ENCODE measurements at regions not wholly inside any gene's neighbourhood (a gene's known extent, or its start where the extent isn't known, plus 50 kb on each side); places are given as distances from the start of the nearest gene placed in this dataset.
"Not testable (repeated sequence)": the region's sequence is repeated elsewhere in the genome, so short reads cannot be mapped to it uniquely, and the experiment has no call there.

DNA sequence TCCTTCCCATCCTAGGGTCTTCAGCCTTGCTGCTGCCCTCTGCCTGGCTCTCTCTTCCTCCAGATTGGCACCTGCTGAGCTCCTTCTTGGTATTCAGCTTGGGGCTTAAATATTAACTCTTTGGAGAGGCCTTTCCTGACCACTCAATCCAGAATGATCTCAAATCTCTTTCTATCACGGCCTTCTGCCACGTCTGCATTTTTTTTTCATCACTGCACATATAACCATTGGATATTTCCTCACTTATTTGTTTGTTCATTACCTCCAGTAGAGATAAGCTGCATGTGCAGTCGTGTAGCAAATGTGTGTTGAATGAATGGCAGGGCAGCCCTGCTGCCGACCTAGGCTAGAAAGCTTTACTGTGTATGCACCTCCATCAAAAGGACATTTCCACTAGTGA lies 51.6 kb upstream of the MPP7 start:
- no peak for DNase-seq (ENCODE audit: low read depth in 1 of 2, low spot score in 1 of 2)

- DNase-seq (ENCODE audit: low read depth in 1 of 2, low spot score in 1 of 2), result no peak
Measured at GRCh38 chr10:28355376-28355775, 52.5 kb upstream of the MPP7 start.

DNA sequence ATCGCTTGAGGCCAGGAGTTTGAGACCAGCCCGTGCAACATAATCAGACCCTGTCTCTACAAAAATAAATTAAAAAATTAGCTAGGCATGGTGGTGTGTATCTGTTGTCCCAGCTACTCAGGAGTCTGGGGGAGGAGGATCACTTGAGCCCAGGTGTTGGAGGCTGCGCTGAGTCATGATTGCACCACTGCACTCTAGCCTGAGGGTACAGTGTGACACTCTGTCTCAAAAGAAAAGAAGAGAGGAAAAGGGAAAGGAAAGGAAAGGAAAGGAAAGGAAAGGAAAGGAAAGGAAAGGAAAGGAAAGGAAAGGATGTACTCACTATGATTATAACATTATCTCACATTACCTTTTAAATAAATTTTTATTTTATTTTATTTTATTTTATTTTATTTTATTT lies 56.5 kb upstream of the MPP7 start:
- no peak for DNase-seq (ENCODE audit: low read depth in 1 of 2, low spot score in 1 of 2)

GRCh38 chr10:28360175-28360574 lies 57.3 kb upstream of the MPP7 start:
- DNase-seq (ENCODE audit: low read depth in 1 of 2, low spot score in 1 of 2), result no peak

DNA sequence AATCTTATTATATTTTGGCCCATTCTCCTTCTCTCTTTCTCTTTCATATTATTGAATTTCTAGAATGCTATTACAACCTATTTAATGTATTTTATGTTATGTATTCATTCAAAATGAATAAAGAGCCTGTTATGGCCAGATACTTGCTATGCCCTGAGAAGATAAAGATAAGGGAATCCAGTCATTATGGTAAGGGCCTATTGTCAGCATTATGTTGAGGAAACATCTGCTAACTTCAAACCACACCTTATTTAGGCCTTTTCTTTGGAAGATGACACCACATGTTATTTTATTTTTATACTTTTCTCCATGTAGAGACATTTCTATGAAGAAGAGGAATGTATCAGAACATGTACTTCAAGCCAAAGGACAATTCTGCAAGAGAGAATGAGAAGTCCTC lies 60.5 kb upstream of the MPP7 start:
- no peak for DNase-seq (ENCODE audit: low read depth in 1 of 2, low spot score in 1 of 2)

GRCh38 chr10:28365840-28366239 lies 63.0 kb upstream of the MPP7 start:
- DNase-seq (ENCODE audit: low read depth in 1 of 2, low spot score in 1 of 2), result no peak

DNA sequence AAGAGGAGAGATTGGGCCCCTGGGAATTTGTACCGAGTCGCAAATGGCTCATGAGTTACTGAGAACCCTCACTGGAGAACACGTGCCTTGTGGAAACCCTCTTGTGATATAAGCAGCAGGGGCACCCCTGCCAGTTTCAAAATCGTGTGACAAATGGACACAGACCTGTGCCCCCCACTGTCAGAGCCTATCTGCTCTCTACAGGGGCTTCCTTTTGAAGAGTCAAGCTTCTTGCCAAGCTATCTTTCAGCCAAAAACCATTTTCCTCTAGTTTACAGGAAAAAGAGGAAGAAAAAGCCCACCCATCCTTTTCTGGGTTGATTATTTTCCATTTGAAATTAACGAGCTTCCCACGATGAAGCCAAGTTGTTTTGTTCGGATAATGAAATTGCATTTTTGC lies 64.1 kb upstream of the MPP7 start:
- DNase-seq (ENCODE audit: low read depth in 1 of 2, low spot score in 1 of 2), result no peak

GRCh38 chr10:28367413-28367812 lies 64.5 kb upstream of the MPP7 start:
- no peak for DNase-seq (ENCODE audit: low read depth in 1 of 2, low spot score in 1 of 2)

GRCh38 chr10:28367929-28368484 lies 65.1 kb upstream of the MPP7 start:
- DNase-seq (ENCODE audit: low read depth in 1 of 2, low spot score in 1 of 2), result peak; percentile 17 to 18

DNA sequence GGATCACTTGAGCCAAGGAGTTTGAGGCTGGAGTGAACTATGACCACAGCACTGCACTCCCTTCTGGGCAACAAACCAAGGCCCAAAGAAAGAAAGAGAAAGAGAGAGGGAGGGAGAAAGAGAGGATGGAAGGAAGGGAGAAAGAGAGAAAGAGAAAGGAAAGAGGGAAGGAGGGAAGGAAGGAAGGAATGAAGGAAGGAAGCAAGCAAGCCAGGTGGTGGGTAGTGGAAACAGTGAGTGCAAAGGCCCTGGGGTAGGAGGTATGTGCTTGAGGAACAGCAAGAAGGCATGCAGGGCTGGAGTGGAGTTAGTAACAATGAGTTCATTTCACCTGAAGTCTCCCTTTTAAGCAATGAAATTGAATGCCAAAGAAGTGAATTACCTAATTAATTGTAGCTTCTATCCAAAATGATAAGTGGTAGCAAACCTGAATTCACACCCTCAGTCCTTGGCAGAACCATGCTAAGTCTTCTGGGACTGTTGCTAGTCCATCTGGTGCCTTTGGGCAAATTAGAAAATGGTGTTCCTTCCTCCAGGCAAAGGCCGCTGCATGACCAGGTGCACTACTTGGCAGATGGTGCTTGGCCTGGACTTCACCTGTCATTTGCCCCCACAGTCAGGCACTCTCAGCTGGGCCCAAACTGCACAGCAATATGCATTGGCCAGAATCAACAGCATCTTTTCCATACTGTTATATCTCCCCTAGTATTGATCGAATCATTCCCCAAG lies 67.4 kb upstream of the MPP7 start:
- DNase-seq (ENCODE audit: low read depth in 1 of 2, low spot score in 1 of 2), result no peak

DNA sequence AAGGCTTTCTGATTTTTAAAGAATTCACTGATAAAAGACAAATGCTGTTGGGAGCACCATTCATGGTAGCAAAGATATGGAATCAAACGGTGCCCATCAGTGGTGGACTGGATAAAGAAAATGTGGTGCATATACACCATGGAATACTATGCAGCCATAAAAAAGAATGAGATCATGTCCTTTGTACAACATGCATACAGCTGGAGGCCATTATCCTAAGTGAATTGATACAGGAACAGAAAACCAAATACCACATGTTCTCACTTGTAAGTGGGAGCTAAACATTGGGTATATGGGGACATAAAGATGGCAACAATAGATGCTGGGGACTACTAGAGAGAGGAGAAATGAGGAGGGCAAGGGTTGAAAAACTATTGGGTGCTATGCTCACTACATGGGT lies 68.8 kb upstream of the MPP7 start:
- not testable (repeated sequence) for DNase-seq (ENCODE audit: low read depth in 1 of 2, low spot score in 1 of 2)

DNA sequence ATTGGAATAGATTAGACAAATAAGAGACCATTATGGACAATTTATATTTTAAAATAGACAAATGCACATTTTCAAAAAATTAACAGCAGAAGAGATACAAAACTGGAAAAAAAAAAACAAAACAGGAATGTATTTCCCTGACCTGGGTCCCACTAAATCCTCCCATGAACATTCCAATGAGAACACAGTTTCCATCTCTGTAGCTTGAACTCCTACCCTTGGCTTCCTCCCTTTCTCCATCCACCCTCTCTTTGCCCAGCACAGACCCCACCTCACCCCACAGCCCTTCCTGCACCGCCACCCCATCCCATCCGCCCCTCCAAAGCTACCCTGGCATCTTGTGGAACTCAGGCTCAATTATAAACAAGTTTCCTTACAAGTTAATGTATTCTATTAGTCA lies 71.2 kb upstream of the MPP7 start:
- DNase-seq (ENCODE audit: low read depth in 1 of 2, low spot score in 1 of 2), result no peak

DNA sequence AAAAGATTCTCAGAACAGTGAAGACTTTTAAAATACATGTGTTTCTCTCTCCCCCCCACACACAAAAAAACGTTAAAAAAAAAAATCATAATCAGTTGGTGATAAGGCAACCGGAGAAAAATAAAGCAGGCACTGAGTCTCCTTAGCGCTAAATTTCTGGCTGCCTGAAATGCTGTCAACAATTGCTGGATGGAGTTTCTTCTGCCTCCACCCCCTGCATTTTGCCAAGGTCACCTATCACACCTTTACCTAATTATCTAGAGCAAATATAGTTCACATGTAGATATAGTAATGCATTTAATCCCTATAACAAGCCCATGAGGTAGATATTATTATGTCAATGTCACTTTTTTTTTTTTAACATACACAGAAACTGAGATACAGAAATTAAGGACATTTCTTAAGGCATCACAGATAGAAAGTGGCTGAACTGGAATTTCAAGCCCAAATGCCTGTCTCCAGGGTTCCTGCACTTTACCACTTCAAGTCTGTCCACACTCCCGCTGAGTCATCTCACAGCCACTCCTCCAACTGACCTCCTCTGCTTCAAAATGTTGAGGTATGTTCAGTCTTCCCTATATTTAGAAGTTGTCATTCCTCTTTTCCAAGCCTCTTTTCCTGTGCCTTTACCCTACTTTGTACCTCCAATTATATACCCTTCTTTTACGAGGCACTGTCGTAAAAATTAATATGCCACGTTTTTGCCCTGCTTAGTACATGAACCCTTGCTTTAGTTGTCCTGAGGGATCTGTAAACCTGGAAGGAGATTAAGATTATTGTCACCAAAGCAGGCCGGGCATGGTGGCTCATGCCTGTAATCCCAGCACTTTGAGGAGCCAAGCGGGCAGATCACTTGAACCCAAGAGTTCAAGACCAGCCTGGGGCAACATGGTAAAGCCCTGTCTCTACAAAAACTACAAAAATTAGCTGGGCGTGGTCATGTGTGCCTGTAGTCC lies 72.8 kb upstream of the MPP7 start:
- no peak for DNase-seq (ENCODE audit: low read depth in 1 of 2, low spot score in 1 of 2)

DNA sequence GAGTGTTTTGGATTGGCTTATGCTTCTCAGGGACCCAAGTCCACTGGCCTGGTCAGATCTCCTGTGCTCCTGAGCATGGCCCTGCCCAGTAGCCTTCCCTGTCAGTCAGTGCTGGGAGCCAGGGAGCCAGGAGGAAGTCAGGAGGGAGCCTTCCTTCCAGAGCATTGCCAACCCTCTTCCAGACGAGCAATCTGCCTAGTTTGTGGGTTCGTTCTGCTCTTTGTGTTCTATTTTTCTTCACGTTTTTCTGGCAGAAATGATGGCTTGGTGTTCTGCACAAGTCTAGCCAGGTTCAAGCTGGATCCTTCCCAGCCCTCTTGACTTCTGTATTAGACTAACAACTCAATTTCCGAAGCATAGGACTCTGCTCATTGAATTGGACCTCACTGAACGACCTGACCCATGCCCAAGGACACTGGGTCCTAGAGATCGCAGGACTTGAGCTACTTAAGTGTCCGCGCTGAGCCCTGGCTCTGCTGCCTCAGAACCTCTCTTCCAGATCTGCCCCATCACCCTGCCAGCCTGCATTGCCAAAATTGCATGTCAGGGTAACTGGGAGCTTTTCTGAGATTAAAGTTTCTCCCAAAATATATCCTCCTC lies 76.2 kb upstream of the MPP7 start:
- no peak for DNase-seq (ENCODE audit: low read depth in 1 of 2, low spot score in 1 of 2)

- DNase-seq (ENCODE audit: low read depth in 1 of 2, low spot score in 1 of 2), result no peak
Measured at GRCh38 chr10:28381466-28381865, 78.6 kb upstream of the MPP7 start.

DNA sequence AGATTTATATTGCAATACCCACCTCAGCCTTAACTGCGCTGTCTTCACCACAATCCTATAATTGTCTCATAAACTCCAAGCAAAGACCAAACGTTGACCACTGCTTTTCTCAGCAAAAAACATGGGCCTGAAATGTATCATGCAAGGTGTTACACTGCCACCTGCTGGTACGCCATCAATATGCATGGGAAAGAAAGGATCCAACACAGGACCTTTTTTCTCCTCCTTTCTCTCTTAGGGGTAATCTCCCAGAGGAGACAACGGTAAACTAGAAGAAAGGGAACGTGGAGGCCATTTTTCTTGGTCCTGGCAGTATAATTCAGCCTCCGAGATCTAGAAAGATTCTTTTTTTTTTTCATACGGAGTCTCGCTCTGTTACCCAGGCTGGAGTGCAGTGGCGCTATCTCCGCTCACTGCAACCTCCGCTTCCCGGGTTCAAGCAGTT lies 79.1 kb upstream of the MPP7 start:
- peak; percentile 70 to 77 for DNase-seq (ENCODE audit: low read depth in 1 of 2, low spot score in 1 of 2)

- DNase-seq (ENCODE audit: low read depth in 1 of 2, low spot score in 1 of 2), result no peak
Measured at GRCh38 chr10:28382525-28383269, 79.8 kb upstream of the MPP7 start.

GRCh38 chr10:28384557-28384956 lies 81.7 kb upstream of the MPP7 start:
- DNase-seq (ENCODE audit: low read depth in 1 of 2, low spot score in 1 of 2), result no peak

GRCh38 chr10:28385748-28386502 lies 83.1 kb upstream of the MPP7 start:
- DNase-seq (ENCODE audit: low read depth in 1 of 2, low spot score in 1 of 2), result no peak

GRCh38 chr10:28386503-28386868 lies 83.6 kb upstream of the MPP7 start:
- no peak for DNase-seq (ENCODE audit: low read depth in 1 of 2, low spot score in 1 of 2)
